Mesendoderm (in vitro differentiated cells): ENCODE measurements at regions not wholly inside any gene's neighbourhood (a gene's known extent, or its start where the extent isn't known, plus 50 kb on each side); places are given as distances from the start of the nearest gene placed in this dataset.

ENCODE experiments used
- DNase-seq: peaks from one replicate; pipeline ENCODE4 v3.0.0; 2013
- H2AK5ac ChIP-seq: 2 replicates; pipeline ENCODE4 v1.6.1; 2013; ENCODE audit warnings: low read length, inconsistent platforms
- H2BK120ac ChIP-seq: 2 replicates; pipeline ENCODE4 v1.6.1; 2013; ENCODE audit warnings: low read depth, mild to moderate bottlenecking, low read length, moderate library complexity, mixed read lengths
- H2BK15ac ChIP-seq: replicated peaks from 2 replicates; pipeline ENCODE4 v1.6.1; 2013; ENCODE audit warnings: low read depth, mild to moderate bottlenecking, moderate library complexity
- H2BK5ac ChIP-seq: 2 replicates; pipeline ENCODE4 v1.6.1; 2013; ENCODE audit warnings: low read length, inconsistent platforms
- H3K18ac ChIP-seq: 2 replicates; pipeline ENCODE4 v1.6.1; 2013; ENCODE audit warnings: mild to moderate bottlenecking, low read length, mixed read lengths
- H3K23ac ChIP-seq: one replicate; pipeline ENCODE4 v1.6.1; 2013; ENCODE audit warnings: low read length
- H3K27ac ChIP-seq: 2 replicates; pipeline ENCODE4 v1.5.1; 2013; ENCODE audit warnings: low read depth, mild to moderate bottlenecking, inconsistent platforms, low read length, moderate library complexity
- H3K27me3 ChIP-seq: 2 replicates; pipeline ENCODE4 v1.6.1; 2013; ENCODE audit warnings: low read length, control low read depth, mild to moderate bottlenecking, inconsistent platforms; ENCODE audit not compliant: insufficient read depth, poor library complexity
- H3K36me3 ChIP-seq: 2 replicates; pipeline ENCODE4 v1.6.1; 2013; ENCODE audit warnings: low read length, inconsistent platforms; ENCODE audit not compliant: control insufficient read depth, insufficient read depth
- H3K4ac ChIP-seq: one replicate; pipeline ENCODE4 v1.6.1; 2013; ENCODE audit warnings: low read depth, mild to moderate bottlenecking, low read length, moderate library complexity
- H3K4me1 ChIP-seq: 2 replicates; pipeline ENCODE4 v1.6.1; 2013; ENCODE audit warnings: low read depth, low read length, inconsistent platforms; ENCODE audit not compliant: control insufficient read depth
- H3K4me2 ChIP-seq: 2 replicates; pipeline ENCODE4 v1.6.1; 2013; ENCODE audit warnings: low read length
- H3K4me3 ChIP-seq: 2 replicates; pipeline ENCODE4 v1.5.1; 2013; ENCODE audit warnings: mild to moderate bottlenecking, low read length
- H3K56ac ChIP-seq: one replicate; pipeline ENCODE4 v1.6.1; 2013; ENCODE audit warnings: low read length
- H3K79me1 ChIP-seq: 2 replicates; pipeline ENCODE4 v1.6.1; 2013; ENCODE audit warnings: low read length, inconsistent platforms
- H3K79me2 ChIP-seq: 2 replicates; pipeline ENCODE4 v1.6.1; 2013; ENCODE audit warnings: mild to moderate bottlenecking, low read length; ENCODE audit not compliant: control insufficient read depth, insufficient read depth
- H3K9ac ChIP-seq: 2 replicates; pipeline ENCODE4 v1.6.1; 2013; ENCODE audit warnings: low read length, inconsistent platforms
- H4K5ac ChIP-seq: one replicate; pipeline ENCODE4 v1.6.1; 2013; ENCODE audit warnings: low read length
- H4K8ac ChIP-seq: one replicate; pipeline ENCODE4 v1.6.1; 2013; ENCODE audit warnings: low read depth, mild to moderate bottlenecking, control low read depth, low read length, moderate library complexity
- WGBS: extraction: QIAGEN DNeasy Blood & Tissue Kit; methylation state at CpG from one replicate; pipeline ENCODE4 v1.1.7; 2013; ENCODE audit warnings: low lambda C conversion rate, missing lambda C conversion rate; ENCODE audit not compliant: insufficient coverage; ENCODE audit errors: extremely low coverage; 5-methylcytosine and 5-hydroxymethylcytosine counted together

- no peak overlapping the region for H3K4me3 ChIP-seq
- no peaks in the 10 kb centered on the region for H3K4me1 ChIP-seq
- H3K4me2 ChIP-seq = no peak overlapping the region
- no peak for DNase-seq
- no peak overlapping the region for H4K5ac ChIP-seq
- no peak overlapping the region for H2BK15ac ChIP-seq
- no peaks in the 10 kb centered on the region for H3K79me1 ChIP-seq
- no peaks in the 10 kb centered on the region for H3K27me3 ChIP-seq
- WGBS = no CpG with 5 or more reads among the region's 6 CpGs
- H3K79me2 ChIP-seq = no peaks in the 10 kb centered on the region
- no peaks in the 10 kb centered on the region for H3K36me3 ChIP-seq
- no peak overlapping the region for H2BK120ac ChIP-seq
- H3K18ac ChIP-seq = no peak overlapping the region
- H4K8ac ChIP-seq = no peak overlapping the region
- H3K9ac ChIP-seq = no peak overlapping the region
- H3K23ac ChIP-seq = no peak overlapping the region
- H2AK5ac ChIP-seq = no peak overlapping the region
- H3K56ac ChIP-seq = no peak overlapping the region
- H3K27ac ChIP-seq = no peak overlapping the region
- no peak overlapping the region for H3K4ac ChIP-seq
- no peak overlapping the region for H2BK5ac ChIP-seq
Observed at GRCh38 chr7:130872341-130872740, 138.3 kb upstream of the KLF14 start.

GRCh38 chr7:130872756-130873448, 138.9 kb upstream of the KLF14 start:
- Histone ChIP-seq H3K4ac (no peak overlapping the region), H4K5ac (no peak overlapping the region), H2AK5ac (no peak overlapping the region), H3K4me1 (no peaks in the 10 kb centered on the region), H3K4me2 (no peak overlapping the region), H2BK120ac (no peak overlapping the region), H3K23ac (no peak overlapping the region), H2BK15ac (no peak overlapping the region), H3K4me3 (no peak overlapping the region), H3K9ac (no peak overlapping the region), H2BK5ac (no peak overlapping the region), H3K36me3 (no peaks in the 10 kb centered on the region), H3K56ac (no peak overlapping the region), H3K79me2 (no peaks in the 10 kb centered on the region), H3K27me3 (no peaks in the 10 kb centered on the region), H3K79me1 (no peaks in the 10 kb centered on the region), H3K27ac (no peak overlapping the region), H3K18ac (no peak overlapping the region), H4K8ac (no peak overlapping the region)
- no CpG with 5 or more reads among the region's 8 CpGs for WGBS
- DNase-seq = no peak

GRCh38 chr7:130874071-130874915, 140.3 kb upstream of the KLF14 start:
- Histone ChIP-seq H3K56ac (no peak overlapping the region), H3K27ac (no peak overlapping the region), H3K79me2 (no peaks in the 10 kb centered on the region), H2BK15ac (no peak overlapping the region), H3K4me1 (no peaks in the 10 kb centered on the region), H3K4me2 (no peak overlapping the region), H4K5ac (no peak overlapping the region), H2AK5ac (no peak overlapping the region), H3K4ac (no peak overlapping the region), H3K9ac (no peak overlapping the region), H3K18ac (no peak overlapping the region), H3K23ac (no peak overlapping the region), H3K4me3 (no peak overlapping the region), H3K79me1 (no peaks in the 10 kb centered on the region), H3K27me3 (no peaks in the 10 kb centered on the region), H2BK120ac (no peak overlapping the region), H2BK5ac (no peak overlapping the region), H4K8ac (no peak overlapping the region), H3K36me3 (no peaks in the 10 kb centered on the region)
- WGBS = no CpG with 5 or more reads among the region's 6 CpGs
- no peak for DNase-seq

GRCh38 chr7:130875265-130875741, 141.3 kb upstream of the KLF14 start:
- Histone ChIP-seq H3K18ac (no peak overlapping the region), H4K5ac (no peak overlapping the region), H3K27ac (no peak overlapping the region), H3K4ac (no peak overlapping the region), H2BK5ac (no peak overlapping the region), H2AK5ac (no peak overlapping the region), H3K4me1 (no peaks in the 10 kb centered on the region), H3K9ac (peak overlapping the region; percentile 53), H2BK15ac (no peak overlapping the region), H3K56ac (no peak overlapping the region), H3K27me3 (no peaks in the 10 kb centered on the region), H3K36me3 (no peaks in the 10 kb centered on the region), H3K79me1 (no peaks in the 10 kb centered on the region), H4K8ac (no peak overlapping the region), H3K4me3 (no peak overlapping the region), H3K79me2 (no peaks in the 10 kb centered on the region), H3K23ac (no peak overlapping the region), H2BK120ac (no peak overlapping the region), H3K4me2 (no peak overlapping the region)
- no CpG with 5 or more reads among the region's 6 CpGs for WGBS
- DNase-seq = peak; percentile 77

- DNase-seq = no peak
- no CpG with 5 or more reads among the region's 5 CpGs for WGBS
- H3K4ac ChIP-seq = no peak overlapping the region
- H3K9ac ChIP-seq = no peak overlapping the region
- no peaks in the 10 kb centered on the region for H3K79me2 ChIP-seq
- no peak overlapping the region for H3K56ac ChIP-seq
- no peak overlapping the region for H2AK5ac ChIP-seq
- no peaks in the 10 kb centered on the region for H3K27me3 ChIP-seq
- no peak overlapping the region for H3K27ac ChIP-seq
- H2BK5ac ChIP-seq = no peak overlapping the region
- no peaks in the 10 kb centered on the region for H3K4me1 ChIP-seq
- no peak overlapping the region for H3K4me2 ChIP-seq
- H2BK15ac ChIP-seq = no peak overlapping the region
- no peak overlapping the region for H3K18ac ChIP-seq
- no peaks in the 10 kb centered on the region for H3K79me1 ChIP-seq
- H4K8ac ChIP-seq = no peak overlapping the region
- H2BK120ac ChIP-seq = no peak overlapping the region
- no peak overlapping the region for H4K5ac ChIP-seq
- H3K23ac ChIP-seq = no peak overlapping the region
- H3K4me3 ChIP-seq = no peak overlapping the region
- no peaks in the 10 kb centered on the region for H3K36me3 ChIP-seq
Observed at GRCh38 chr7:130875901-130876300, 141.9 kb upstream of the KLF14 start.
